Lower leg skin (tissue), 3 donors: ENCODE measurements at regions not wholly inside any gene's neighbourhood (a gene's known extent, or its start where the extent isn't known, plus 50 kb on each side); places are given as distances from the start of the nearest gene placed in this dataset.

Experiments used
- CTCF ChIP-seq, 3 donors: fragments of 450-650 bp; IDR thresholded peaks; one replicate each; pipeline ENCODE4 v1.5.1; 2016; ENCODE audit warnings: antibody characterized with exemption in 3 of 3, mild to moderate bottlenecking in 3 of 3, moderate library complexity in 2 of 3
- POLR2A ChIP-seq, 2 donors: fragments of 450-650 bp; IDR thresholded peaks; one replicate each; pipeline ENCODE4 v1.6.1; 2016 to 2017; ENCODE audit warnings: antibody characterized with exemption in 2 of 2, mild to moderate bottlenecking in 1 of 2, moderate library complexity in 1 of 2

DNA sequence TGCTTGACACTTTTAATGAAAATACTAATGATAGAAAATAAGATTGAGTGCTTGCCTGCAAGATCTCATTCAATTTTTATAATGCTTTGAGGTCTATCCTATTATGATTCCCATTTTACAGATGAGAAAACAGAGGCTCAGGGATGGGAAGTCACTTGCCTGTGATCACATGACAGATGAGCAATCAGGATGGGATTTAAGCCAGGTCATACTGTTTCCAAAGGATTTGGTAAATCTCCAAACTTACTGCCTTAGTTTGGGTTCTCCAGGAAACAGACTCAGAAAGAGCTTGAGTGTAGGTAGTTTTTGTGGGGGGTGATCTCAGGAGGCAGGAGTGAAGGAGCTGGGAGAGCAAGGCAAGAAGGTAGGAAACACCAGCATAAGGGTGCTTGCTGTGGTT is 456.3 kb downstream of the MAFB start:
- no peak for TF ChIP-seq POLR2A (IDR thresholded peaks at IDR 0.05)
- TF ChIP-seq CTCF (IDR thresholded peaks at IDR 0.05) = no peak
